ENCODE measurements at regions not wholly inside any gene's neighbourhood (a gene's known extent, or its start where the extent isn't known, plus 50 kb on each side); places are given as distances from the start of the nearest gene placed in this dataset.

DNA sequence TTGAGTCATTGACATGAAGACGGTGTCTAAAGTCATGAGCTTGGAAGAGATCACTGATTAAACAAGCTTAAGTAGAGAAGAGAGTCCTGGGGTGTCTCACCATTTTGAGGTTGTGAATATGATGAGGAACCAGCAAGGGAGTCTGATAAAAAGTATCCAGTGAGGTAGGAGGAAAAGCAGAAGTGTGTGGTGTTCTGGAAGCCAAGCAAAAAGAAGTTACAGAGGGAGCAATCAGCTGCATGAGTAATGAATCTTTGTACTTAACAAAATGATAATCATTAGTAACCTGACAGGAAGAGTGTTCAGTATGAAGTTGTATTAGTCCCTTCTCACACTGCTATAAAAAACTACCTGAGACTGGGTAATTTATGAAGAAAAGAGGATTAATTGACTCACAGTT lies 131.3 kb downstream of the C11orf87 start:
- no peak for DNase-seq (ENCODE audit: low read depth in 2 of 3, low spot score in 1 of 3)

DNA sequence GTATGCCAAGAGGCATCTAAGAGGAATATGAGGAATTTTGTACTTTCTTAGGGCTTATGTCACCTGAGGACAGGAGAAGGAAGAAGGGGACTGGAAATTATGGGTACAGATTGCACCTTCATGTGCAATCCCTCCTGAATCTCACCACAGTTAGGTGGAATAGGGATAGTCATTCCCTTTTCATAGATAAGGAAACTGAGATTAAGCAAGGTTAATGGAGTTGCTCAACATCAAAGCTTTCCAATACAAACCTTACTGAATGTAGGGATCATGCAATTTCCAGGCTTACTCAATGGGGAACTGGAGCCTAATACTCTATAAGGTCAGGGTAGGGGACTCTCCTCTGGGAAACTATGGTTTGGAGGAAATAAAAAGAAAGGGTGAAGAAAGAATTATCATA lies 133.0 kb downstream of the C11orf87 start:
- no peak for DNase-seq (ENCODE audit: low read depth in 2 of 3, low spot score in 1 of 3)

DNA sequence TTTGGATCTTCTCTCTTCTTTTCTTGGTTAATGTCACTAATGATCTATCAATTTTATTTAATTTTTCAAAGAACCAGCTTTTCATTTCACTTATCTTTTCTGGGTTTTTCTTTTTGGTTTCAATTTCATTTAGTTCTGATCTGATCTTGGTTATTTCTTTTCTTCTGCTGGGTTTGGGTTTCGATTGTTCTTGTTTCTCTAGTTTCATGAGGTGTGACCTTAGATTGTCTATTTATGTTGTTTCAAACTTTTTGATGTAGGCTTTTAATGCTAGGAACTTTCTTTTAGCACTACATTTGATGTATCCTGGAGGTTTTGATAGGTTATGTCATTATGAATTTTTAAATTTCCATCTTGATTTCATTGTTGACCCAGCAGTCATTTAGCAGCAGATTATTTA lies 142.3 kb downstream of the C11orf87 start:
- DNase-seq (ENCODE audit: low read depth in 2 of 3, low spot score in 1 of 3), result no peak

DNA sequence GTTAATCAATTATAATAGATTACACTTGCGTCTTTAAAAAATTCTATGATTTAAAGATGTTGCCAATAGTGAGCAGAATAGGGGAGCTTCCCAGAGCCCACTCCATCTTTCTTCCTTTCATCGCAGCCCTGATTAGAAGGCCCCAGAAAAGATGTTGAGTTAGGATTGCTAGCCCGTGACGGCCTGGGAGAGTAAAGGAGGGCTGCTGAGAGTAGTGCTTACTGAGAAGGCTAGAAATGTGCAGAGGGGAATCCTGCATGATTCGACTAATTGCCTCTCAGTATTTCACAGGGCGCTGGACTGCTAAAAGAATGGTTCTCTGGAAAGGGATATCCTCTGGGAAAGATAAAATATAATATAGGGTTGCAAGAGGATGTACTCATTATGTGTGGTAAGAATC lies 160.5 kb downstream of the C11orf87 start:
- no peak for DNase-seq (ENCODE audit: low read depth in 2 of 3, low spot score in 1 of 3)

DNA sequence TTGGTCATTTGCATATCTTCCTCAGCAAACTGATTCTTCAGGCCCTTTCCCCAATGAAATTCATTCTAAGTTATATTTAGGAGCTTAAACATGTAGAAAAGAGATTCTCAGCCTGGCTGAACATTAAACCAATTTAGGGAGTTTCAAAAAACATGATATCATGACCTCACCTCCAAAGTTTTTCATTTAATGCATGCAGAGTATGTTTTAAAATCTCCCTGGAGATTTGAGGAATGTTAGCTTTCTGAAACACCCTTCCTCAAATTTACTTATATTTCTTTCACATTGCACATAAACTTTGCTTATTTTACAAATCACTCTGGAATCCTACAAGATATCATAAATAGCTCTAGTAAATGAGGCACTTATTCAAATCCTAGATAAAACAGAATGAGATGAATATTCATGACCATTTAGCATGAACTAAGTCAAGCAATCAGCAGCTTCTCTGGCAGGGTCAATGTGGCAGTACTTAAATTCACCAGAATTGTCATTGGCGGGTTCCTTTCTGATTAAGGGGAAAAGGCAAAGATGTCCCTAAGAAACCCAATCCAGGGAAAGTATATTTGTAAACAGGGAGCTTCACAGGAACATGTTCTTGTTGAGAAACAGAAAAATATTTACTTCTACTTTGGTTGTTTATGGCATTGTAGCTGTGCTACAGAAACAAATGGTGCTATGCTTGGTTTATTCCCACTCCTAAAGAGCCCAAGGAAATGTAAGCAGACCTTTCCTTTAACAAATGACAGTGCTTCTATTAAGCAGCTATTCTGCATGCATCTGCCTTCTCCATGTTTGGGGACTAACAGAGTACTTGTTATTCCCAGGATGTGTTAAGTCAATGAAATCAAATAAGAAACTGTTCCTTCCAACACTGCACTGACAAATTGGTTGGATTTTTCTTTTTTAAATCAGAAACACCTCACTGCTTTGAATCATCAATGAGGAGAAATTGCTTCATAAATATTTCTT lies 162.3 kb downstream of the C11orf87 start:
- no peak for DNase-seq (ENCODE audit: low read depth in 2 of 3, low spot score in 1 of 3)

DNA sequence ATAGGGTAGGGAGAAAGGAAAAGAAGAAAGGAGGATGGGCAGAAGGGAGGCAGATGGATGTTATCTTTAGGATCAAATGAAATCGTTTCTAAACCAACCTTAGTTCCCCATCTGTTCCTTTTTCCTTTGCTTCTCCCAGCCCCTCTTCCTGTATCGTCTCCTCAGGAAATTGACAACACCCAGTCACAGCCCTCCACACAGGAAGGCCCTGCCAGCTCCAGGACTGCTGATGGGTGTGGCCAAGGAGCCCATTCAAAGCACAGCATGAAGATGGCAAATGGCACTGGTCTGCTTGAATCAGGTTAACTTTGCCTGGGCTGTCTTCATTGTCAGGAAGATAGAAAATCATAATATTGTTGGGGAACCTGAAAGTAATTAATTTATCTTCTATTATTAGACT lies 164.8 kb downstream of the C11orf87 start:
- no peak for DNase-seq (ENCODE audit: low read depth in 2 of 3, low spot score in 1 of 3)

DNA sequence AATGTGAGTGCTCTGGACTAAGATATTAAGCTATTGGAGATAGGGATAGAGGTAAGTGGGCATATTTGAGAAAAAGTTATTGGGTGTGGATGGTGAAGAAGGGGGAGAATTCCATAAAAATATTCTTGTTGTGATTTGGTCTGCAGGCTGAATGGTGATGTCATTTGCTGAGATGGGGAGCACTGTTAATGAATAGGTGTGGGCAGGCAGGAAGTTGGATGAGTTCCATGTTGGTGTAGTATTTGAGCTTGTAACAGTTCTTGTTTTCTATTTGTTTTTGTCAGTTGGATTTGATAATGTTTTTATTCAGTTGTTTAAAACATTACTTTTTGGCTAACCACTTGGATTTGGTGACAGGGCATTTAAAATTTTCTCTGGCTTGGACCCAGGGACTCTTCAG lies 168.8 kb downstream of the C11orf87 start:
- DNase-seq (ENCODE audit: low read depth in 2 of 3, low spot score in 1 of 3), result no peak

DNA sequence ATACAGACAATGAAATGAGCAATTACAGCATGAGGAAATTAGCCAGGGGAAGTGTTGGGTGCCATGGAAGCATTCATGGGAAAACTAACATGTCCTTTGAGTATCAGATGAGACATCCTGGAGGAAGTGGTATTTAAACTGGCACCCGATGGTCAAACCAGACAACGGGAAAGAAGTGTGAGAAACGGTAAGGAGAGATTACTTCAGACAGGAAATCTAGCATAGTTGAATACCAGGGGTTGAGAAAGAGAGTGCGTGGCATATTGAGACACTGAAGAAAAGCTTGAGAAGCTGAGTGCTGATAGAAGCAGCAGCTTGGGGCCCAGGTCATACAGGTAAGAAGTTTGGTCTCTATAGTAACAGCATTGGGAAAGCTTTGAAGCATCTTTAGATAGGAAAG lies 175.3 kb downstream of the C11orf87 start:
- DNase-seq (ENCODE audit: low read depth in 2 of 3, low spot score in 1 of 3), result no peak

DNA sequence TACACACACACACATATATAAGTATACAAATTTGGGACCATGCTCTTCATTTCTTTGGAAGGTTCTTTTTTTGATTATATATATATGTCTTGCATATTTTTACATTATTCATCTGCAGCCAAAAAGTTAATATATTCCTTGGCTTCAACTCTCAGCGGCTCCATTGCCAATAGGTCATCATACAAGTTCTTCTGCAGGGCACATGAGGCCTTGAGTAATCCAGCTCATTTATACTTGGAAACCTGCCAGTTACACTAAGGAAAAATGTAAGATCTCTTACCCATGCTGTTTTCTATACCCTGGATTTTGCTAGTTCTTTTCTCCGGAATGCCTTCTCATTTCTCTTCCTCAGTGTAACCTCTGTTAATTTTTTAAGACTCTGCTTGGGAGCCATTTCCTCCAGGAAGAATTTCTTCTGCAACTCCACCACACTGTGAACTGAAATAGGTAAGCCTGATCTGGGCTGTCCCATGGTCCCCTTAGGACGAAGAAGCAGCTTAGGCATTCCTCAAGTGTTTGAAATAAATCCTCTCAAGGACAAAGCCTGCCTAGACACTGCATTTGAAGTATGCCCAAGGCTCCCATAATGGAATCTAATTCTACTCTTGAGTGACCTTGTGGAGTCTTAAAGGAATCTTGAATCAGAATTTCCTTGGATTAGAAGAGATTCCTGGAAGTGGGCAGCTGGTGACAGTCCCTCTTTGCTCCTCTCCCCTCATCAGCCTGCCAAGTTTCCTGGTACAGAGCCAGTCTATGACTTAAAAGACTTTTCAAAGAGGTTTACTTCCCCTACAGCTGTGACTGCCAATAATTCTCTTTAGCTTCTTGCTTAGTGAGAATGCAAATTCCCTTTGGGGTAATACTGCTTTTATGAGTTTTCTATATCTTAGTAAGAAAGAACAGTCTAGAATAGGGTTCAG lies 182.8 kb downstream of the C11orf87 start:
- no peak for DNase-seq (ENCODE audit: low read depth in 2 of 3, low spot score in 1 of 3)

DNA sequence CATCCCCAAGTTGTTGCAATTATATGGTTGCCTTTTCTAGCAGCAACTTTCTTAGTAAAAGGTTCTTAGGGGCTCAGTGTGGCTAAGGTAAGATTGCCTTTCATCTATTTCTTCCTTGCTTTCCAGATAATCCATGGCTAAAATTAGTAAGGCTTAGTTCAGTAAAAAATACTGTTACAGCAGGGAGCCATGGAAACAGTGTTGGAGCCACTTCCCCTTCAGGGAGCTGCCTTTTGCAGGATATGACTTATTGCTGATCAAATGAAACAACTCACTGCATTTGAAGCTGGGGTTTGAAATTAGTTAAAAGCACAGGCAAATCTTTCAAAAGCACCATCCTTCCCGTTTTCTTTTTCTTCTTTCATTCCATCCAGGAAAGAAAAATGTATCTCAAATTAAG lies 184.3 kb downstream of the C11orf87 start:
- DNase-seq (ENCODE audit: low read depth in 2 of 3, low spot score in 1 of 3), result no peak

DNA sequence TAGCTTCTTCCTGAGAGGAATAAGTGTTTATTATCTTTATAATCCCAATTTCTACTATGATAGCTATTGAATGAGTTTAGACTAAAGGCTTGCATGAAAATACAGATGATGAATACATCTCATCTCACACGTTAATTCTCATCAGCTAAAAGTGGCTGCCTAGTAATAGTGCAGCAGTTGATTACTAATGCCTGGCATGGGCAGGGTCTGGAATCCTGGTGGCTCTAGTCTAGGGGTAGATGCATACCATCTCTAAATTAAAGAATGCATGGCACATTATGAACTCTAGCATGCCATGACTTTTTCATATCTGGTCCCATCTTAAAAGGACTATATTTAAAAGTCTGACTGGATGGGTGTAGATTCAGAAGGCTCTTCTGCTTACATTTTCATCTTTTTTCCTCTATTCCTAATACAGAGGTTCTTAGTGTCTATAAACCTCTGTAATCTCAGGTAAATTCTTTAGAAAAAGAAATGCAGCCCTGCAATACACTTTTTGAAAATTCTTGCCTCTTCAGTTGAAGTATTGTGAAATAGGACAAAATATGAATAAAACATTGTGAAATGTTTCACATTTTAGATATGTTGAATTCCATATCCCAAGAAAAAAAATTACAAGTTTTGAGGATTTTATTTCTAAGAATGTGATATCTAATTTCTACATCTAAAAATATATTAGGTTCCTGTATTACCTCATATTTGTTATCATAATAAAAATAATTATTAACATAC lies 187.6 kb downstream of the C11orf87 start:
- no peak for DNase-seq (ENCODE audit: low read depth in 2 of 3, low spot score in 1 of 3)

DNA sequence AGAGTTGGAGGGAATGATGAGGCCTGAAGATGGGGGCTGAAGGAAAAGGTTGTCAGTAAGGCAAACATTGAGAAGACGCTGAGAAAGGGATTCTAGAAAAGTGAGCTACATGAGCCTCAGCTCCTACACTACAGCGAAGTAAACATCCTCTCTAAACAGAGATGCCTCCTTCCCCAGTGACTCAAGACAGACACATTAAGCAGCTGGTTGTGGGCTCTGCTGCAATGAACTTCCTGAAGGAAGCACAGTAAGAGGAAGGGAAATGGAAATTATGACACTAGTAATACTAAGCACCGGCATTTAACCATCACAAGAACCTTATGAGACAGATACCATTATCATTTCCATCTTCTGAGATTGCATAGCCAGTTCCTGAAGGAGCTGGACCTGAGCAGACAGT lies 190.5 kb downstream of the C11orf87 start:
- DNase-seq (ENCODE audit: low read depth in 2 of 3, low spot score in 1 of 3), result no peak

DNA sequence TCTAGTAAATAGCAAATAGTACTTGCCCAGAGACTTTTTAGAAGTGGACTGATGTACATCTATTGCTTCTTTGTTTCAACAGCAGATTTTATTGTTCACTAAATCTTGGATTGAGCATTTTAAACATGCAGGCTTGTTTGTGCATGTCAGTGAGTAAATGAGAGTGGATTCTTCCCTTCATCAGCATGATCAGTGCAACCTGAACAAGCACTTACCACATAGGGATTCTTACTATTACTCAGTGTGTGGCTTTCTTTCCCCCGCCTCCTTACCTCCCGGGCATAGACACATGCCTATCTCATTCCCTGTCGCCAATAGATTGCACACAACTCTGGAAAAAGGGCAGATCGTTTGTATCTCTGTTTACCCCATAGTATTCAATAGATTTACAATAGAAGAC lies 197.5 kb downstream of the C11orf87 start:
- DNase-seq (ENCODE audit: low read depth in 2 of 3, low spot score in 1 of 3), result no peak

DNA sequence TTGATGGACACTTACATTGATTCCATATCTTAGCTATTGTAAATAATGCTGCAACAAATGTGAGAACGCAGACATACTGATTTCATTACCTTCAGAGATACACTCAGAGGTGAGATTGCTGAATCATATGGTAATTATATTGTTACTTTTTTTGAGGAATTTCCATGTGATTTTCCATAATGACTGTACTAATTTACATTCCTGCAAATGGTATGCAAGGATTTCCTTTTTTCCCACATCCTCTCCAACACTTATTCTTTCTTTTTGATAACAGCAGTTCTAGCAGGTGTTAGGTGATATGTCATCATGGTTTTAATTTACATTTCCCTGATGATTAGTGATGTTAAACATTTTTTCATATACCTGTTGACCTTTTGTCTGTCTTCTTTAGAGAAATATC lies 207.7 kb downstream of the C11orf87 start:
- DNase-seq (ENCODE audit: low read depth in 2 of 3, low spot score in 1 of 3), result no peak

DNA sequence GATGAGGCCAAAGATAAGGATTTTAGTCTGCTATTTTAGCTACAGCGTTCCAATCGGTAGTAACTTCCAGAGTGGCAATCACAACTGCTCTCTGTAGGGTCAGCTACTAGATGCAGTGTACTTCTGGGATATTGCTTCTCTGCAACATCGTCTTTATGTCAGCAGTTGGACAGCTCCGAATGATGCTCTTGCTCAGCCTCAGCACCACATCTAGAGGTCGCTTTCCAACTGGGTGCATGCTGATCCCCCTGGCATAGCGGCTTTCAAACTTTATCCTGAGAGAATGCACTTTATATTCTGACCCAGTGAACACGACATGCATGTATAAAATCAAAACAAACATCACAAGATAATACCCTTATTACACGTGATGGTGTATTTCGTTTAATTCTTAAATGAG lies 219.6 kb downstream of the C11orf87 start:
- DNase-seq (ENCODE audit: low read depth in 2 of 3, low spot score in 1 of 3), result no peak

DNA sequence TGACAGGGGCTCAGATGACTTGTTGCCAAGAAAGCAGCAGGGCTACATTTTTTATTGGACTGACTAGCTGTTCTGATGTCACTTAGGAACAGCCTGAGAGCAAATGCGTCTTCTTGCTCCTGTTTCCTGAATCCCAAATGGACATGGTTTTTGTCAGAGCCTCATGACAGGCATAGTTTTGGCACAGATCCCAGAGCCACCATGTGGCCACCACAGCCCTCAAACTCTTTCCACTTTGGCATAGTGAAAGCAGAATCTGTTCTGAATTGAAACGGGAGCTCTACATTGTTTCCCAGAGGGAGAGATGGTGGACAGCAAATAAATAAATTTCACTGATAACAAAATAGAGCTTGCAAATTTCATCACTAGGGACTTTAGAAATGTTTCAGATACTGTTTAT lies 222.2 kb downstream of the C11orf87 start:
- DNase-seq (ENCODE audit: low read depth in 2 of 3, low spot score in 1 of 3), result no peak

DNA sequence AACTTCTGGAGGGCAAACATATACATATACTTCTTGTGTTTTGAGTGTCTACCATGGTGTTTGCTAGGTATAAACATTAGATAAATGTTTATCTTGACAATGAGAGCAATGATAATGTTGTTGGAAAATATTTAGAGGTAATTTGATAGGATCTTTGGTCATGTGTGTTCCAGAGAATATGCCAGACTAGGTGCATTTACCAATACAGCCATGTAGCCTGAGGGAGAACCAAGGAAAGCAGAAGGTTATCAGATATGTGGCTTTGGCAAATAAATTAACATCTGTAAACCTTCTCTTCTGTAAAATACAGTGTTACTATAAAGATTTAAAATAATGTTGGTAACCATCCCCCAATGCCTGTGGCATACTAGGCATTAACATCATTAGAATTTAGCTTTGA lies 226.8 kb downstream of the C11orf87 start:
- DNase-seq (ENCODE audit: low read depth in 2 of 3, low spot score in 1 of 3), result no peak

DNA sequence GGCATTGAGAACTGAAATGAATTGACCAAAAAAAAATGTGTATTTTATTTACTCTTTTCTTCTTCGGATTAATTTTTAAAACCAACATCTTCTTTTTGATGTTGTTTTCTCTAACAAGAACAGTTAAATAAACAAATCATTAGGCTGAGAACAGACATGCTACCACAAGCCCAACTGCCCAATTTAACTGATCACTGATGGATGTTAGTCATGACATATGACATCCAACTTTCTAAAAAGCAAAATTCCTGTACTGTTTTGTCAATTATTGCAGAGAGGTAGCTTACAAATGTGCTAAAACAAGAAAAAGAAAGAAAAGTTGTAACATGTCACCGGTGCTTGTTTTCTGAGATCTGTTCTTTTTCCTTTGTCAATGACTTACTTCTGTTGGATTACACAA lies 232.1 kb downstream of the C11orf87 start:
- DNase-seq (ENCODE audit: low read depth in 2 of 3, low spot score in 1 of 3), result no peak

DNA sequence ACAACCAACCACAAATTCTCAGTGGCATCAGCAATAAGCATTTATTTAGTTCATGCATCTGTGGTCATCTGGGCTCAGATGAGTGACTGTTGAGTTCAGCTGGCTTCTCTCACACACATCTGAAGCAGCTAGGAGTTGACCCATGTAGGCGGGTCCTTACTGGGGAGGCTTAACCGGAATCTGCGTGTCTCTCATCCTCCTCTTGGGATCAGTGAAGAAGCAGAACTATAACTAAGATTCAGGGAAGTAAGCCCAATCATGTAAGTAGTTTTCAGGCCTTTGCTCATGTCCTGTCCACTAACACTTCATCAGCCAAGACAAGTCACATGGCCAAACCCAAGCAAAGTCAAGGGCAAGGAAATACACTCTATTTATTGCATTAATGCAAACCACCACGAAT lies 236.2 kb downstream of the C11orf87 start:
- no peak for DNase-seq (ENCODE audit: low read depth in 2 of 3, low spot score in 1 of 3)

DNA sequence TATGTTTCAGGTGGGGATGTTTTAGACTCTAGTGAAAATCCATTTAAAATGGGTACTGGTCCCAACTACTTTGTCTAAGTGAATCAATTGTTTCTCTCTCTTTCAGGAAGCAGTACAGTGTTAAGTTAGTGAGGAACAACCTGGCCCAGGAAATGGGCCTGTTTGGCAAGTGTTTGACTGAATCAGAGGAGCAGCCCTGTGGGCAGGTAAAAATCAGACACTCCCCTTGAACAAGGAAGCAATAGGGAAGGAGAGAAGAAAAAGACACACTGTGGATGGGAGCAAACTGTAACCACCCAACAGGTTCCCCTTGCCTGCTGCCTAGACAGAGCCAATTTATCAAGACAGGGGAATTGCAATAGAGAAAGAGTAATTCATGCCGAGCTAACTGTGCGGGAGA lies 245.7 kb downstream of the C11orf87 start:
- no peak for DNase-seq (ENCODE audit: low read depth in 2 of 3, low spot score in 1 of 3)

DNA sequence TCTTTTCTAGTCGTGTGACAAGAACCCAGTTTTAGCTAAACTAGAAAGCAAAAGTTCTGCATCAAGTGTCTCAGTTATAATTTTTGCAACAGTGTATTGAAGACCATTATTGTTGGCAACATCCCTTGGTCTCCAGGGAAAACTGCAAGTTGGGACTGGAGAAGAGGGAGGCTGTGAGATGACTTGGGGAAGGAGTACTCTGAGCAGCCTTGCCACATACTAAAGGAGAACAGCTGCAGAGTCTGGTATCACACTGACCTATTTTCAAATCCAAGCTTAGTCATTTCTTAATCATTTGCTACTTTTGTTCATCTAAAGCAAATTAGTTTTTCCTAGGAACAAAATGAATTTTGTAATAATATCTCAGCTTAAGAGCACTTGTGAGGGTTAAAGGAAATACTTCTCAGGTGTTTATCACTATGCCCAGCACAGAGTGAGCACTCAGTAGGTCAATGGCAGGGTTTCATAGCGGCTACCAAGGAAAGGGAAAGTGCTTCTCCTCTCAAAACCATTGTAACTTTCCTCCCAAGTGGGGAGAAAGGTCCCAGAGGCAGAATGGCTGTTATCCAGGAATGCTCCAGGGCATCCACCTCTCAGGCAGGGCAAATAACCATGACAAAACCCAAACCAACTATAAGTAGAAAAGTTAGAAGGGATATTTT lies 247.1 kb downstream of the C11orf87 start:
- DNase-seq (ENCODE audit: low read depth in 2 of 3, low spot score in 1 of 3), result no peak

Data from stimulated activated CD4-positive, alpha-beta T cell treated with anti-CD3 and anti-CD28 coated beads, Interleukin-12 subunit alpha, Interleukin-12 subunit beta, amount 100 ng/mL, for 48 hours (primary cell).